ENCODE measurements at regions not wholly inside any gene's neighbourhood (a gene's known extent, or its start where the extent isn't known, plus 50 kb on each side); places are given as distances from the start of the nearest gene placed in this dataset.

DNA sequence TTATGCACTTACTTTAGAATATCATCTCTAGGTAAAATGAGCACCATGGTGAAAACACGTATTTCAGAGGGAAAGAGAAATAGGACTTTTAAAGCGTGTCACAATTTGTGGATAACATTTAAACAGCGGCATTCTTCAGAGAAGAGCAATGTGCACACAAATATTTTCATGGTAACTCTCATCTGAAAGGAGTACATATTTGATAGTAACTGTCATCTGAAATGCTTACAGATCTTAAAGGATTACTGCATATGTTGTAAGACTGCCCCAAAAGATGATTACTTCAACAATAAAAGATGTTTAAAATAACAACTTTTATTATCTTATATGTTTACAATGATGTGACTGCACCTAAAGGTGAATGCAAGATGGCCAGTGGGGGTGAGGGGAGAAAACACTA lies 408.8 kb downstream of the PLA2G4A start:
- DNase-seq: no peak

DNA sequence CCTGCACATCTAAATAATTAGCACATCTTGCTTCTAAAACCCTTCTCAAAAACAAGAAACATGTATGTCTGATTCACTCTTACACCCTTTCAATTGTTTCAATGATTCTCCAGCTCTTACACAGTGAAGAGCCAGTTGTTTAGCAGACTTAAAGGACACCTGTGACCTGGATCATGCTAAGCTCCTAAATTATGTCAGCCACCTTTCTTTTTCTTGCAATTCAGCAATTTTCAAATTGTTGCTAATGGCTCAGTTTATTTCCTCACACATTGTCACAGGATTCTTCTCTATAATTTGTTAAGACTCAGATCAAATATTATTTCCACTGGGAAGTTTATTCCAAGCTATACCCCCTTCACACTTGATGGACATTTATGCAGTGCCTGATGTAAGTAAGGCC lies 413.2 kb downstream of the PLA2G4A start:
- DNase-seq: no peak

DNA sequence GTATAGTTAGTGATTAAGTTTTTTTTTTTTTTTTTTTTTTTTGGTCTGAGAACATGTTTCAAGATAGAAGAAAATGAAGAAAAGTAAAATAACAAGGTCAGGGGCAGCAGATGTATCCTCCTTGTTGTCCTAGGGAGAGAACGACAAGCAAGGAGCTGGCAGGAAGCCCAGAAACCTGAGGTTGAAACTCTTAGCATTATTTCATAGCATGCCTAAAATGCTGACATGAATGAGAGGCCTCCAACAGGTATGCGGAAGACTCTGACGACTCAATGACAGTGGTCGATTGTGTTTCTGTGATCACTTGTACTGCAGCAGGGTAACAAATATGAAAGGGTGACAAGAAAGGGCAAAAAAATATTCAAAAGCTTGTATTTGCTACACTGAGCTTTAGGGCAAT lies 415.9 kb downstream of the PLA2G4A start:
- peak; percentile 57 for DNase-seq

DNA sequence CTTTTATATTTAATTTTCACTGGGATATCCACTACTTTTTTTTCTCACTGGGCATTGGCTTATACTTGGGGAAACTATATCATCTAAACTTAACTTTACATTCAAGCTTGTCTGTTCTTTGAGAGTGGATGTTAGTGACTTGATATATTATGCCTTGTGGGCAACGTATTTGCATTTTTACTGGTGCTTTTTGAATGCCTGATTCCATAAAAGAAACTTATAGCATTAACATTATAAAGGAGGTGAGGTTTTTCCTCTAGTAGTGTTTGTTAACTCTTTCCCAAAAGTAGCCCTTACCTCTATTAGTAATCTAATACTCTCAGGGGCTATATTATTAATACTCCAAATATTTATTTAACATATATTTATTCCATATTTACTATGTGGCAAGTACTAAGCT lies 416.5 kb downstream of the PLA2G4A start:
- DNase-seq: no peak

DNA sequence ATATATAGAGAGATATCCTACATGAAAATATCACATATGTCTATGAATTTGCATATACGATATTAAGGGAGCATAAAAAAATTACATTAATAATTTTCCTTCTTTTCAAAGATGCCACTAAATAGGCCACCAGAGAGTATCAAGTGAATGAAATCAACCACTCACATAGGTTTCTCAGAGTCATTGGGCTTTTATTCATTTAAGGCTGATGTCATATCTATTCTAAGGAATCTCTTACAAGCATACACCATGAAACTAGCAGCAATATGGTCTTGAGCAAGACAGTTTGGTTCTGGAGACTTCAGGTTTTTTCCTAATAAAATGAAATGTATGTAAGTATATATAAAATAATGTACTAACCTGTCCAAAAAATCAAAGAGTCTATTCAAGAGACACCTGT lies 420.4 kb downstream of the PLA2G4A start:
- DNase-seq: no peak

DNA sequence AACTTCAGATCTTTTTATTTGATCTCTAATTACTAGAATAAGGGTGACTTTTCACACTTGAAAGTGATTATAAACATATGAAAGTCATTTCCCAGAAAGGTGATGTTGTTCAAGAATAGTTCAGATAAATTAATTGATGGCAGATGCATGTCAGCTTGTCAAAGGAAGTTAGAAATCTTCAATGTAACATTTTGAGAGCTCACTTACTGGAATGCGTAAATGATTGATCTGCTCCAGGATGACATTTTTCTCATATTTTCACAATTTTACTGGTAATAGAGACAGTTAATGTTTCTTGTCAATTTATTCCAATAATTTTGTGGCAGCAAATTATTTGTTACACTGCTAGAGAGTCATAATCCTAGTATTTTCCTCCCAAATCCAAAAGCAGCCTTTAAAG lies 424.2 kb downstream of the PLA2G4A start:
- no peak for DNase-seq

DNA sequence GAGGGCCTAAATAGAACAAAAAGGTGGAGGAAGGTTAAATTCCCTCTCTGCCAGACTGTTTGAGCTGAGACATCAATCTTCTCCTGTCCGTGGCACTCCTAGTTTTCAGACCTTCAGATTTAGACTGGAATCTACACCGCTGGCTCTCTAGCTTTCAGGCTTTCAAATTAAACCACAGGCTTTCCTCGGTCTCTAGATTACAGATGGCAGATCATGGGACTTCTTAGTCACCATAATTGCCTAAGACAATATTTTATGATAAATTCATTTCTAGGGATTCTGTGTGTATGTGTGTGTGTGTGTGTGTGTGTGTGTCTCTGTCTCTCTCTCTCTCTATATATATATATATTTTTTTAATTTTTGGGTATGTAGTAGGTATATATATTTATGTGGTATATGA lies 428.7 kb downstream of the PLA2G4A start:
- DNase-seq: no peak

DNA sequence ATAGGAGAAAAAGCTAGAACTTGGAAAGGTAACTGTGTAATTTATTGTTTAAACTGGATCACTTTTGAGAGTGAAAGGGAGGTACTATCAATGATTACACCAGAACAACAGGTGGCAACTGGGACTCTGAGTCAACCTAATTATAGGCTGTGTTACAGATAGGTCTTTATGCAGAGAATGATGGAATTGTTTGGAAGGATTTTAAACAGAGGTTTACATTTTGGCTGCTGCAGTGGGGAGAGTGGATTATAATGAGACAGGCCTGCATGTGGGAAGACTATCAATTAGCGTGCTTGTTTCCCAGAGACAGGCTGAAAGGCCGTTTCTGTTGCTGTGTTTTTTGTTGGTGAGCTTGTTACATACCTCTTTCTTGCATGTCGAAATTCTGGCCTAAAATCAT lies 432.9 kb downstream of the PLA2G4A start:
- peak; percentile 53 for DNase-seq

DNA sequence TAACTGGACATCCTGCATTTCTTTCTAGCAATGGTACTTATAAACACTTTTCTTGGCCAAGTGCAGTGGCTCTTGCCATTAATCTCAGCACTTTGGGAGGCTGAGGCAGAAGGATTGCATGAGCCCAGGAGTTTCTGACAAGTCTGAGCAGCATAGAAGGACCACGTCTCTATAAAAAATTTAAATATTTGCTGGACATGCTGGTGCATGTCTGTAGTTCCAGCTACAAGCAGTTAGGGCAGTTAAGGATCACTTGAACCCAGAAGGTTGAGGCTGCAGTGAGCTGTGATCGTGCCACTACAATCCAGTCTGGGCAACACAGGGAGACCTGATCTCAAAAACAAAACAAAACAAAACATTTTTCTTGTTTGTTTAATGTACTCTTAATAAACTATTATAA lies 434.0 kb downstream of the PLA2G4A start:
- no peak for DNase-seq

DNA sequence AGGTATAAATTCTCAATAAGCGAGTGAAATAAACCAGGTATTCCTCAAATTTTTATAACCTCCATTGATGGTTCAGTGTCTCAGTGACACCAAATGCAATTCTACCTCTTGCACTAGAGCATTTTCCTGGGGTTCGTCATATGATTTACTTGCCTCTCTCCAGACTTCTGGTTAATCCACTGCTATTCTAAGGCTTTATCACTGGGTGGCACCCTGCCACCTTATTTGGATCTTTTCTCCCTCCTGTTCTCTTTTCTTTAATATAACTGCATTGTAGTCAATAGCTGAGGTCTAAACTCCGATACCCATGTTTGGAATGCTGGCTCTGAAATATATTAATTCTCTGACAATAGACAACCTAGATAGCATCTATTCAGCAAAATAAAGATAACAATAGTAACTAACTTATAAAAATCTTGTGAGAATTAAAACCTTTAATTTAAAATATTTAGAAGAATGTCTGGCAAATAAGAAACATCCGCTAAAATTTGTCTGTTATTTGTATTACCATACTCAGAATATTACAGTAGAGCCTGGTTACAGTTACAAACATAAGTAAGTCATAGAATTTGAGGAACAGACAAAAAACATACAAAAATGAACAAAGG lies 436.4 kb downstream of the PLA2G4A start:
- peak; percentile 70 for DNase-seq

DNA sequence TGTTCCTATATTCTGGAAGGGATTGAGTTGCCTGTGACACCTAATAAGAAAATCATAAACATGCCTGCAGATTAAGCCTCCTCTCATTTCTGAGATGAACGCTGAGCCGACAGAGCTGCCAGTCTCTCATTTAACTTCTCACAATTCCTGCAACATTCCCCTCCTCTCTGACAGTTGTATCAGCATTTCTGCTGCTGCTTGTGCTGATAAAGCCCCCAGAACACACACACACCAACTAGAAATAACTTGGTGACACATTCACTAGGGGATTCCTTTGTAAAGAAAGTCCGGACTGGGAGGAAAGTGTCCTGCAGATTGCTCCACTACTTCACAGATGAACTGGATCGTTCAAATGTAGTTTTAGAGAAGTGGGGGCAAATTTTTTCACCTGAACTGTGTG lies 437.3 kb downstream of the PLA2G4A start:
- no peak for DNase-seq

DNA sequence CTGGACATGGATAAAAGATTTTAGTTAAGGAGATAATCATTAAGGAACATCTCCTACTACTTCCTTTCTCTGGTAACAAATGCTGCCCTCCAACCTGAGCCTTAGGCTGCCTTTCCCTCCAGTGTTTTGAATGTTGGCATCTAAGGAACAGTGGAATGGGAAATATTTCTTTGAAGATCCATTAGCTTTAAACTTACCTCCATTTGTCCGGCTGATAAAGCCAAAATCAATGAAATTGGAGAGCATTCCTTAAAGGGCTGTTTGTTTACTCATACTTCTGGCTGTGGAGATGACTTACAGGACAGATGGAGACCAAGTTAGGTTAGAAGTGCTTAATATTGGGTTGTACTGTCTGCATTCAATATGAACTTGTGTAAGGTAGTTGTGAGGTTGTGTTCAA lies 439.1 kb downstream of the PLA2G4A start:
- DNase-seq: no peak

DNA sequence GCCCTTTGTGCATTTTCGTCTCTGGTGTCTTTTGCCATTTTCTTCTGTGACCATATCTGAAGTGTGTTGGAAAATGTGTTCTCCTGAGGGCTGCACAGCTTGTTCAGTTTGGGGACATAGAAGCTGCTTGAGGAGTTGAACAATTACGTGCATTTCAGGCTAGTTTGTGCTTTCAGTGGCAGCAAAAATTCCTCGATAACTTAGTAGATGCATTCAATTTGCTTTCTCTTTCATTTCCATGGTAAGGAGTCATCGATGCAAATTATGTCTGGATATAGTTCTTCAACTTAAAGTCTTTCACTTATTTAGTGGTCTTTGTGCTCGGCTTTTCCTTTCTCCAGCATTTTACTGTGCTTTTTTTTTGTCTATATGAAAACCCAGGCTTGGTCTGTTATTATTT lies 441.5 kb downstream of the PLA2G4A start:
- DNase-seq: no peak

DNA sequence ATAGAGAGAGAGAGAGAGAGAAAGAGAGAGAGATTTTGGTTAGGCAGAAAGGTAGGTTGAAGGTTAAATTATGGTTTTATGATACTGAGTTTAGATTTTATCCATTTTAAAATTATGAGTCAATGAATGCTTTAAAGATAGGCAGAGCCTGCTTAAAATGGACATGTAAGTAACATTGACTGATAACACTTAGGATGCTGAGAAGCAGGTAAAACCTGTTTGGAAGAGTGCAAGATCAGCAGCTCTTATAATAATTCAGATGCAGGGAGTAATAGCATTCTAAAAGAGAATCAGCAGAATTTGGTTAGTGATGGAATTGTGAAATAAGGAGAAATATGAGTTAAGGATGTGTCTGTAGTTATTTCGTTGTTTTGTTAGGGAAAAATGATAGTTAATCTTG lies 446.6 kb downstream of the PLA2G4A start:
- DNase-seq: no peak

DNA sequence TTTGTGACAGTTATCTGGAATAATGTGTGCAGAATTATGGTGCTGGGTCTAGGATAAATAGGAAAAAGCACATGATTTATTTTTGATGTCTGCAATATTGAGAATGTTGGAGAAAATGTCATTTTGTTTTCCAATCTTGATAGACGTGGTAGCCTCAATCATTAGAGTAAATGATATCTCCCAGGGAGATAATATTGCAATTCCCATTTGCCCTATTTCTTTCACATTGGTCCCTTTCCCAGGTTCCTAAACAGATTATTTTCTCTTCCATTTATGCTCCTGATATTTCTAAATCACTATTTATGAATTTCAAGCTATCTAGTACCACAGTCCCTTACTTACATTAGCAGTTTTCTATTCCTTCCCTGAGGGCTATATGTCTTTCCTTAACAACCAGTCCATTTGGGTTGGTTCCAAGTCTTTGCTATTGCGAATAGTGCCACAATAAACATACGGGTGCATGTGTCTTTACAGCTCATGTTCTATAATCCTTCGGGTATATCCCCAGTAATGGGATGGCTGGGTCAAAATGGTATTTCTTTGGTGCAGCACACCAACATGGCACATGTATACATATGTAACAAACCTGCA lies 447.3 kb downstream of the PLA2G4A start:
- DNase-seq: no peak

DNA sequence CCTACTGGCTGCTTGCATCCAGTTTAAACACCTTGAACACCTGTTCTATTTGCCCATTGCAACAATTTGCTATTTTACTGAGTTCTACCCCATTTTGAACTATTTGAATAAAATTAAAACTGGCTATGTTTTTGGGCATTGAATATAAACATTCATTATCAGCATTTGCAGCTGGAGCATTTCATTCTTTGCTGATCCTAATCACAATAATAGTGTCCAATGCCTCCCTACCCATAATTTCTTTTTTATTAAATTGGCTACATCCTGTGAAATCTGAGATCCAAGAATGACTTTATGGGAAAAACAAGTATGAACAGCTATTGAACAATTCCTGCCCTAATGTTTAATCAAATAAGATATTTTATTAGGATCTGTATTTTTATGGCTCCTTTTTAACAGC lies 447.9 kb downstream of the PLA2G4A start:
- no peak for DNase-seq

DNA sequence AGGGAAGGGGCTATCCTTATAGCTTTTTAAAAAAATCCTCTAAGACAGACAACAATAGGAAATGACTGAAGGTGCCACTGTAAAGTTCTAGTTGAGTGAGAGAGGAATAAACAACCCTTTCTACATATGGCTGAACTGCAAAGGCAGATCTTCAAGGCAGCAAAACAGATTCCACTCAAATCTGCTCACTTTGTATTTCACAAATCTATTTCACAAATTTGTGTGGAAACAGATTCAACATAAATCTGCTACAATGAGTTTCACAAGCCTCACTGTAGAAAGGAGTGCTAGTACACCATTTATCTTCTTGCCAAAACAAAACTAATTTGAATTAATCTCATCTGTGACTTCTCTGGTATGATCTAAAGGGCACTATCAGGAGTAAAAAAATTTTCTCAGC lies 451.3 kb downstream of the PLA2G4A start:
- DNase-seq: no peak

DNA sequence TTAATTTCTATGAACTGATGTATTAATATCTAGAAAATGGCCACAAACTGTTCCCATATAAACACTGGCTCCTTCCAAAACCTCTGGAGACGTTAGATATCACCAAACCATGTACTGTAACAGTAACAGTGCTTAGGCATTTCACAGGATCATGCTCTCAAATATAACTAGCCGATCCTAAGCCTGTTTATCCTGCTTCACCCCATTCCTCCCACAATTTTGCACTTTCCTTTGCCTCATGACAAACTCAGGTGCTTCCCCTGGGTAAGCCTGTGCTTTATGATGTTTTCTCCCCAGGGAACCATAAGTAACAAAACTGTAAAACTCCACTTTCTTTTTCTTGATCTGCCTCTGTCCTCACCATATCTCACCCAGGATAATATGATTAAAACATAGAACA lies 452.3 kb downstream of the PLA2G4A start:
- no peak for DNase-seq

DNA sequence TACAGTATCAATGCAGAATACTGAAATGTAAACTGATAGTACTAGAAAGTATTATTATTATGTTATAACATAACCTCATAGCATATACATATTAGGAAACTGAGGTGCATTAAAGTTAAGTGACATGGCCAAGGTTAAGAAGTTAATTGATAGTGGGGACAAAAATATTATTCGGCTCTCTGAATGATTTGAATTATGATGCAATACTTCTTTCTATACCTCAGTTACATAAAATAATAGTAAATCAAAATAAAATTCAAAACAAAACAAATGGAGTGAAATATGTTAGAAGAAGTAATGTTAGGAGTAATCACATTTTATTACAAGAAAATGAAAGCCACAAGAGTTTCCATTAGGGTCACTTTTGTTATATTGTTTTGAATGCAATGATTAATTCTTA lies 455.2 kb downstream of the PLA2G4A start:
- no peak for DNase-seq

DNA sequence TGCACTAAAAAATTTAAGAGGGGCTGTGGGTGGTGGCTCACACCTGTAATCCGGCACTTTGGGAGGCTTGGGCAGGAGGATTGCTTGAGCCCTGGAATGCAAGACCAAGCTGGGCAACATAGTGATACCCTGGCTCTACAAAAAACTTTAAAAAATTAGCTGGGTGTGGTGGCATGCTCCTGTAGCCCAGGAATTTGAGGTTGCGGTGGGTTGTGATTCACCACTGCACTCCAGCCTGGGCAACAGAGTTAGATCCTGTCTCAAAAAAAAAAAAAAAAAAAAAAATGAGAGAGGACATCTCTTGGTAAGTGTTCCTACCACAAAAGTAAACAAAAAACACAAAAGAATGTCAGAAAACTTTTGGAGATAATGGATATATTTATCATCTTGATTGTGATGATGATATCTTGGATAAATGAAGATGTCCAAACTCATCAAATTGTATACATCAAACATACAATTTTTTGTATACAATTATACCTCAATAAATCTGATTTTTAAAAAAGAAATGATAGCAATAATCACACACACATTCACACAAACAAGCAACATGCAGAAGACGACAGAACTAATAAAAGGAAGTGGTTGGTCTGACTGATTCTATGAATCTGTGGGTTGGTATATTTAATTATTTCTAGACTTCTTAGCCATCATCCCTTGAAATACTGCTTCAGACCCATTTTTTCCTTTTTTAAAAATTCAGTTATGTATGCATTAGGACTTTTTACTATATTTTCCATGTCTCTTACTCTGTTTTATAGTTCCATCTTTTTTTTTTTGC lies 465.9 kb downstream of the PLA2G4A start:
- no peak for DNase-seq

DNA sequence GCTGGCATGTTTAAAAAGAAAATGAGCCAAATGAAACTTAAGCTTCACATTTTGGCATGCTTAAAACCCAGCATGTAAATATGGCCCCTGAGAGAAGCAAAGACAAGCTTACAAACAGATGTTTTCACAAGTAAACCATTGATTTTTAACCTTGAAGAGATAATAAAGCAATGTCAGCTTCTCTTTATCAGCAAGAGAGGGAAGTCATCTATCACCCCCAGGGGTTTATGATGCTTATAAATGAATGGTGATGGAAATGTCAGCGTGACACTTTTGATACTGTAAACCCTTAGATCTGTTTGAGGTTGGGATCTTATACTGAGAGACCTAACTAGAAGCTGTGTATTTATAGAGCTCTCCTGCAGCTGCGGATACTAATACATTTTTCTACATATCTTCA lies 471.3 kb downstream of the PLA2G4A start:
- no peak for DNase-seq

DNA sequence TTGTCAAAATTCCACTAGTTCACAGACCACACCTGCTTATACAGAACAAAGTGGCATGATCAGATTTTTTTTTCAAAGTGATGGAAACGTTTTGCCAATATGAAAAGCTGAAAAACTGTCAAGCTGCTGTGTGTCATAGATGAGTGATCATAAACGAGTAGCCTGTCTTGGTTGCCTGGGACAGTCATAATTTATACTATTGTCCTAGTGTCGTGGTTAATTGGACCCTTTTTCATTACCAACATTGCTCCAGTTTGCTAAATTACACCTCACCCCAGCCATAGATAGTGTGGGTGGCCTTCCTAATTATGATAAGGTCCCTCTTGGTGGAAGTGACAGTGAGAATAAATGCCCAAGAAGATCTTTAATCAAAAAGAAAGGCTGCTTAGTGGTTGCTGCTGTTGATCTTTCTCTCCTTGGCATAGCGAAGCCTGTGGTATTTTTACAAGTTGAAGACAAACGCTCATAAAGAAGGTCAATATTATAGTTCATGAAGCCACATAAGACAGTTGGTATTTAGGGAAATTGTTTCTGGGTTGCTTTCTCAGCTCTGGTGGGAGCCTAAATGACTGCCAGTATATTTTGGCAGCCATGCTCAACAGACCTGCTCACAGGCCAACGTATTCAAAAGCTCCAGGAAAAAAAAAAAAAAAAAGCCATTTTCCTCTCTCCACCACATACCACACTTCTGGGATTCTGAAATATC lies 478.1 kb downstream of the PLA2G4A start:
- DNase-seq: peak; percentile 3

DNA sequence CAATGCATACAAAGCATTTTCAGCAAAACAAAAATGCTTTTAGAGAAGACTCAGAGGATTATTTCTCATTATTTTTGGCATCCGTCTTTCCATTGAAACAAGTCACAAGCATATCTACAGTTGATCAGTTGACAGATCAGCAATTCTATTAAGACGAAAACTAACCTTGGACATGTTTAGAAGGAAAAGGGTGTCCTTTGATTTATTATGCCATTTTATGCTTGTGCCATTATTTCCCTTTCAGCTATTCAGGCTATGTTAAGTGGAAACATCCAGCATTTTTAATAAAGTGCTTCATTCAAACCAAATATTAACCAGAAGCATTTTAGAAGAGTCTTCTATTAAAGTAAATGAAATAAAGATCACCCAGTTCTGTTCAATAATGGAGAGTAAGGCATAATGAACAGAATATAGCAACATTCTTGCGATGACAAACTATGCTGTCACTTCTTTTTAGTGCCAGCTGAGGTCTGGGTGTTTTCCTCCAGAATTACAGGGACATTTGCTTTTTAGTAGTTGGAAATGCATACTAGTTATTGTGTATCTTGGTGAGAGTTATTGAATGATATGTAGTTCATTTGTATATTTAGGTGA lies 481.4 kb downstream of the PLA2G4A start:
- DNase-seq: no peak
